Nephron progenitor cell (in vitro differentiated cells): ENCODE measurements at regions not wholly inside any gene's neighbourhood (a gene's known extent, or its start where the extent isn't known, plus 50 kb on each side); places are given as distances from the start of the nearest gene placed in this dataset.

Experiments used
- DNase-seq: peaks from one replicate; pipeline ENCODE4 v3.0.0; 2021
- H3K27ac Mint-ChIP-seq: 2 replicates; pipeline ENCODE4 v1.8.0; 2021; ENCODE audit warnings: mild to moderate bottlenecking, moderate library complexity, mixed read lengths
- H3K27me3 Mint-ChIP-seq: 2 replicates; pipeline ENCODE4 v1.8.0; 2021; ENCODE audit warnings: mild to moderate bottlenecking, low read depth, mixed read lengths; ENCODE audit not compliant: poor library complexity
- H3K36me3 Mint-ChIP-seq: 2 replicates; pipeline ENCODE4 v1.8.0; 2021; ENCODE audit warnings: low read depth, mixed read lengths
- H3K4me1 Mint-ChIP-seq: 2 replicates; pipeline ENCODE4 v1.8.0; 2021; ENCODE audit warnings: mixed read lengths
- H3K4me3 Mint-ChIP-seq: 2 replicates; pipeline ENCODE4 v1.8.0; 2021; ENCODE audit warnings: mild to moderate bottlenecking, moderate library complexity, mixed read lengths
- H3K9me3 Mint-ChIP-seq: 2 replicates; pipeline ENCODE4 v1.8.0; 2021; ENCODE audit warnings: mild to moderate bottlenecking, moderate library complexity, mixed read lengths
- TF ChIP-seq, protein P1 (sequence below): fragments of 200-600 bp; sonication (generic); IDR thresholded peaks from 2 replicates; pipeline ENCODE4 v1.5.0; 2021; ENCODE audit warnings: antibody characterized with exemption

DNA sequence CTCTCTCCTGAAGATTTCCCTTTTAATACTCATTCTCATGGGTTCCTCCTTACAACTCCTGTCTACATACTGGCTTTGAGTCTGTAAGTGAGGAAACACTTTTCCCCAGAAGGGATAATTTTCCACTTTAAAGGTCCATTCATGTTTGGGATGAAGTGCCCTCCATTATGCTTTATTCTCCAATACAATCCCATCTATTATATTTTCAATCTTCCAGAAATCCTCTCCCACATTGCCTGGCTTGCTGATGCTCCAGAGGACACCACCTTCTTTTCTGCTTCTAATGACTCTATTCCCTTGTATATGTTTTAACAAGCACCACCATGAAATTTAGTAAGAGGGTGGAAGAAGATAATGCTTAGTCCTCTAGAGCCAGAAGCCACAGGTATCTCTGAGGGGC lies 92.7 kb upstream of the NBEA start:
- H3K27ac Mint-ChIP-seq, result no peak overlapping the region
- DNase-seq, result no peak
- TF ChIP-seq, protein P1, sequence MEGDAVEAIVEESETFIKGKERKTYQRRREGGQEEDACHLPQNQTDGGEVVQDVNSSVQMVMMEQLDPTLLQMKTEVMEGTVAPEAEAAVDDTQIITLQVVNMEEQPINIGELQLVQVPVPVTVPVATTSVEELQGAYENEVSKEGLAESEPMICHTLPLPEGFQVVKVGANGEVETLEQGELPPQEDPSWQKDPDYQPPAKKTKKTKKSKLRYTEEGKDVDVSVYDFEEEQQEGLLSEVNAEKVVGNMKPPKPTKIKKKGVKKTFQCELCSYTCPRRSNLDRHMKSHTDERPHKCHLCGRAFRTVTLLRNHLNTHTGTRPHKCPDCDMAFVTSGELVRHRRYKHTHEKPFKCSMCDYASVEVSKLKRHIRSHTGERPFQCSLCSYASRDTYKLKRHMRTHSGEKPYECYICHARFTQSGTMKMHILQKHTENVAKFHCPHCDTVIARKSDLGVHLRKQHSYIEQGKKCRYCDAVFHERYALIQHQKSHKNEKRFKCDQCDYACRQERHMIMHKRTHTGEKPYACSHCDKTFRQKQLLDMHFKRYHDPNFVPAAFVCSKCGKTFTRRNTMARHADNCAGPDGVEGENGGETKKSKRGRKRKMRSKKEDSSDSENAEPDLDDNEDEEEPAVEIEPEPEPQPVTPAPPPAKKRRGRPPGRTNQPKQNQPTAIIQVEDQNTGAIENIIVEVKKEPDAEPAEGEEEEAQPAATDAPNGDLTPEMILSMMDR, result no peak

DNA sequence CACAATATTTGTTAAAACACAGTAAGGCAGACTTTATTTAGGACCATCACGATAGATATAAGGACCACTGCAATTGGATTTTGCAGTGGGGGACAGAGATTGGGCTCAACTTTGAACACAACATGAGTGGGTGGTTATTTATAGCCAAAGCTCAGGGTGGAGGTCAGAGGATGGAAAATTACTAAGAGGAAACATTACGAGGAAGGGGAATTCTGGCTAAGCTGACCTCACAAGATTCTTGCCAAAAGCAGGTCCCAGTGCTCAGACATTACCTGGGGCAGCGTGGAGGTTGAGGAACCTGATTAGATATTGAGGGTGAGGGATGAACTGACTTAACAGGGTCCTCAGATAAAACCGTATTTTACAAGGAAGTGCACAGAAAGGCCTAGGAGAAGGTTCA lies 88.9 kb upstream of the NBEA start:
- Mint-ChIP-seq H3K27ac (no peak overlapping the region), H3K9me3 (no peaks in the 10 kb centered on the region), H3K4me1 (peaks cover 16% of the 10 kb centered on the region), H3K36me3 (no peaks in the 10 kb centered on the region), H3K4me3 (no peak overlapping the region), H3K27me3 (no peaks in the 10 kb centered on the region)
- TF ChIP-seq, protein P1, result no peak
- DNase-seq, result no peak

More for the DNA sequence above, 92.7 kb upstream of the NBEA start:
- Mint-ChIP-seq H3K9me3 (no peaks in the 10 kb centered on the region), H3K27me3 (no peaks in the 10 kb centered on the region), H3K36me3 (no peaks in the 10 kb centered on the region), H3K4me1 (peaks cover 18% of the 10 kb centered on the region), H3K4me3 (no peak overlapping the region)

DNA sequence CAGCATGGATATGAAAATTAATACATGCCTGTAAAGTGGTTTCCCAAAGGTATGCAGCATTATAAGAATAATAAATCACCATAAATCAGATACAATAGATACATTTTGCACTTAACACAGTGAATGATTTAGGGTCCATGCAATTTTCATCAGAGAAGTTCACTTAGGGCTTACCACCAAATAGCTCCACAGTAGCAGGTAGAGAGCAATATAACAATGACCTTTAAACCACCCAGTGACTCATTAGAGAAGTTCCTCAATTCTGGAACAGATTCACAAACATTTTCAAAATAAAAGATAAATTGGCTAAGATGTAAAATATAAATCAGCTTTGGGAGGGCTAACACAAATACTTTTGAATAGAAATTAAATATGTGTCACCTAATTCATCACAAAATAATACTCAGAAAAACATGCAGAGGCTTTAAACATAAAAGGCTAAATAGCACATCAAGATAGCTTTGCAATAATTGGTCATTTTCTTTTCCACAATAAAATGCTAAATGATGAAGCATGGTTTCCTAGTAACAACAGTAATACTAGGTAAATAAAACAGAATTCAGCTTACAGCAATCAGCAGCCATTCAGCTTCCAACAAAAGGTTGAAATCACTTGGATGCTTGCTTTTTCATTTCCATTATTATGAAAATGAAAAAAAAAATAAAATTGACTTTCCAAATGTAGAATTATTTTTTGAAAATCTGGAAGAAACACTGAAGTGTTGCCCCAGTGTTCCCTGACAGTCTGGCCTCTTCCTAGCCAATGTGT lies 84.3 kb upstream of the NBEA start:
- Mint-ChIP-seq H3K27me3 (no peaks in the 10 kb centered on the region), H3K9me3 (no peaks in the 10 kb centered on the region), H3K4me1 (peaks cover 12% of the 10 kb centered on the region), H3K4me3 (no peak overlapping the region), H3K27ac (no peak overlapping the region), H3K36me3 (no peaks in the 10 kb centered on the region)
- TF ChIP-seq, protein P1, result no peak
- DNase-seq, result no peak

DNA sequence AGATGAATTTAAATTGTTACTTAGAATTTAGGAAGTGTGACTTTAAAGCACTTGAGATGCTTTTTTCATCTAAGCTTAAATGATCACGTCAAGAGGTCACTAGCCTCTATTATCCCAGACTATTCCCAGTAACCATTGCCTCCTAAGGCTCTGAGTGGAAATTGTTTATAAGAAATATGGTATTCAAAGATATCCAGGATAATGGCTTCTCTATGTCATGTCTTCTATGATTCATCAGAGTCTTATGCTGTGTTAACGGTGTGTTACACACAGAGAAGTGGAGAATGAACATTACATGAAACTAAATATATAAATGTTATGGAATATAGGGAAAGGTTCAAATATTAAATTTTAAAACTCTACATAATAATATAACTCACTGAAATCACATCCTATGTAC lies 79.8 kb upstream of the NBEA start:
- no peak for DNase-seq
- TF ChIP-seq, protein P1, result no peak
- no peak overlapping the region for H3K4me3 Mint-ChIP-seq
- peaks cover 36% of the 10 kb centered on the region for H3K4me1 Mint-ChIP-seq
- H3K27ac Mint-ChIP-seq, result no peak overlapping the region
- H3K36me3 Mint-ChIP-seq, result no peaks in the 10 kb centered on the region
- H3K9me3 Mint-ChIP-seq, result no peaks in the 10 kb centered on the region
- no peaks in the 10 kb centered on the region for H3K27me3 Mint-ChIP-seq

DNA sequence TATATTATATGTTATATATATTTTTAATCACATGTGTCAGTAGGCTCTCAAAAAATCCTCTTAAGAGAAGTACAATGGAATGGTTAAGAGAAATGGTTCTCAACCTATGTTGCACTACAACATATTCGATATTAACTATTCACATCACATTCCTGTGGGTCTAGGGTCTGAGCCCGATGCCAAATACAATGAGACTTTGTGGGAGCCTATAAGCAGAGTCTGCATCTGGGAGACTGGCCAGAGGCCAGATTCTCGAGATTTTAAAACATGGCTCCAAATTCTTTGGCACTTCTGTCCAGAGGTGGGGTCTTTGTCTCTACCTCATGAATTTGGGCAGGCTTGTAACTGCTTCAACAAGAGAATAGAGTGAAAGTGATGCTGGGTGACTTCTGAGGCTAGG lies 79.4 kb upstream of the NBEA start:
- Mint-ChIP-seq H3K4me3 (no peak overlapping the region), H3K4me1 (peaks cover 40% of the 10 kb centered on the region), H3K9me3 (no peaks in the 10 kb centered on the region), H3K27me3 (no peaks in the 10 kb centered on the region), H3K36me3 (no peaks in the 10 kb centered on the region), H3K27ac (no peak overlapping the region)
- DNase-seq, result no peak
- TF ChIP-seq, protein P1, result no peak
